HL-60 (cell line): ENCODE measurements at regions not wholly inside any gene's neighbourhood (a gene's known extent, or its start where the extent isn't known, plus 50 kb on each side); places are given as distances from the start of the nearest gene placed in this dataset.

ENCODE experiments used
- DNase-seq, 2 experiments: peaks; one replicate each; pipeline ENCODE4 v3.0.0-alpha.2; 2010 to 2020; ENCODE audit warnings: low read depth in 1 of 2, low spot score in 1 of 2
- H3K27ac ChIP-seq: fragments of 250-450 bp; sonication (Bioruptor Pico); replicated peaks from 2 replicates; pipeline ENCODE4 v1.5.1; 2020; ENCODE audit warnings: mild to moderate bottlenecking, moderate library complexity
- H3K27me3 ChIP-seq: fragments of 250-450 bp; sonication (Bioruptor Pico); 2 replicates; pipeline ENCODE4 v1.5.1; 2021; ENCODE audit warnings: mild to moderate bottlenecking, moderate library complexity; ENCODE audit not compliant: insufficient read depth, poor library complexity, severe bottlenecking
- H3K4me3 ChIP-seq: replicated peaks from 2 replicates; pipeline ENCODE4 v1.5.1; 2011; ENCODE audit warnings: mild to moderate bottlenecking, control low read depth, low read length; ENCODE audit not compliant: insufficient read depth
- GABPA ChIP-seq: IDR thresholded peaks from 2 replicates; pipeline ENCODE4 v1.6.1; 2012; ENCODE audit warnings: low read depth
- POLR2AphosphoS5 ChIP-seq: IDR thresholded peaks from 2 replicates; pipeline ENCODE4 v1.6.1; 2012; ENCODE audit warnings: low read depth
- SPI1 ChIP-seq: IDR thresholded peaks from 2 replicates; pipeline ENCODE4 v1.6.1; 2012; ENCODE audit warnings: low read depth, mild to moderate bottlenecking, borderline replicate concordance
- TF ChIP-seq, protein P1 (sequence below): IDR thresholded peaks from one replicate; pipeline ENCODE4 v1.5.1; 2011; ENCODE audit warnings: low read length, control low read depth, inconsistent platforms; ENCODE audit not compliant: insufficient read depth
- TF ChIP-seq, protein P2 (sequence below): IDR thresholded peaks from 2 replicates; pipeline ENCODE4 v1.6.1; 2012; ENCODE audit warnings: low read depth; ENCODE audit not compliant: insufficient replicate concordance

DNA sequence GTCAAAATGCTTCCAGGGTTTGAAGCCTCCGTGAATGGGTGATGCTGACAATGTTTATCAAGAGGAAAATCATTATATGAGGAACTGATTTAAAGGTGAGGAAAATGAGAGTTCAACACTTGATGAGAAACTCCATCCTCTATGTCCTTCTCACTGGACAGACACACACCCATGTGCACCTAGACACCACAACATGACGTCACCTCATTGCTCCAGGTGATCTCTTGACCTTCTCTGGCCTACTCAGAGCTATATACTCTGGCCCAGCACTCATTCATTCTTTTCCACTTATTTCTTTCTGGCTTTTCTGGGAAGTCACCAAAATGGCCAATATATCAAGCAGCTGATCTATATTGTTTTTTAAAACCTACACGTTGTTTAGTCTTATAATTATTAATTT lies 778.7 kb upstream of the PCDH20 start:
- H3K4me3 ChIP-seq: no peak overlapping the region
- TF ChIP-seq SPI1: no peak
- TF ChIP-seq, protein P1, sequence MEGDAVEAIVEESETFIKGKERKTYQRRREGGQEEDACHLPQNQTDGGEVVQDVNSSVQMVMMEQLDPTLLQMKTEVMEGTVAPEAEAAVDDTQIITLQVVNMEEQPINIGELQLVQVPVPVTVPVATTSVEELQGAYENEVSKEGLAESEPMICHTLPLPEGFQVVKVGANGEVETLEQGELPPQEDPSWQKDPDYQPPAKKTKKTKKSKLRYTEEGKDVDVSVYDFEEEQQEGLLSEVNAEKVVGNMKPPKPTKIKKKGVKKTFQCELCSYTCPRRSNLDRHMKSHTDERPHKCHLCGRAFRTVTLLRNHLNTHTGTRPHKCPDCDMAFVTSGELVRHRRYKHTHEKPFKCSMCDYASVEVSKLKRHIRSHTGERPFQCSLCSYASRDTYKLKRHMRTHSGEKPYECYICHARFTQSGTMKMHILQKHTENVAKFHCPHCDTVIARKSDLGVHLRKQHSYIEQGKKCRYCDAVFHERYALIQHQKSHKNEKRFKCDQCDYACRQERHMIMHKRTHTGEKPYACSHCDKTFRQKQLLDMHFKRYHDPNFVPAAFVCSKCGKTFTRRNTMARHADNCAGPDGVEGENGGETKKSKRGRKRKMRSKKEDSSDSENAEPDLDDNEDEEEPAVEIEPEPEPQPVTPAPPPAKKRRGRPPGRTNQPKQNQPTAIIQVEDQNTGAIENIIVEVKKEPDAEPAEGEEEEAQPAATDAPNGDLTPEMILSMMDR: no peak
- TF ChIP-seq, protein P2, sequence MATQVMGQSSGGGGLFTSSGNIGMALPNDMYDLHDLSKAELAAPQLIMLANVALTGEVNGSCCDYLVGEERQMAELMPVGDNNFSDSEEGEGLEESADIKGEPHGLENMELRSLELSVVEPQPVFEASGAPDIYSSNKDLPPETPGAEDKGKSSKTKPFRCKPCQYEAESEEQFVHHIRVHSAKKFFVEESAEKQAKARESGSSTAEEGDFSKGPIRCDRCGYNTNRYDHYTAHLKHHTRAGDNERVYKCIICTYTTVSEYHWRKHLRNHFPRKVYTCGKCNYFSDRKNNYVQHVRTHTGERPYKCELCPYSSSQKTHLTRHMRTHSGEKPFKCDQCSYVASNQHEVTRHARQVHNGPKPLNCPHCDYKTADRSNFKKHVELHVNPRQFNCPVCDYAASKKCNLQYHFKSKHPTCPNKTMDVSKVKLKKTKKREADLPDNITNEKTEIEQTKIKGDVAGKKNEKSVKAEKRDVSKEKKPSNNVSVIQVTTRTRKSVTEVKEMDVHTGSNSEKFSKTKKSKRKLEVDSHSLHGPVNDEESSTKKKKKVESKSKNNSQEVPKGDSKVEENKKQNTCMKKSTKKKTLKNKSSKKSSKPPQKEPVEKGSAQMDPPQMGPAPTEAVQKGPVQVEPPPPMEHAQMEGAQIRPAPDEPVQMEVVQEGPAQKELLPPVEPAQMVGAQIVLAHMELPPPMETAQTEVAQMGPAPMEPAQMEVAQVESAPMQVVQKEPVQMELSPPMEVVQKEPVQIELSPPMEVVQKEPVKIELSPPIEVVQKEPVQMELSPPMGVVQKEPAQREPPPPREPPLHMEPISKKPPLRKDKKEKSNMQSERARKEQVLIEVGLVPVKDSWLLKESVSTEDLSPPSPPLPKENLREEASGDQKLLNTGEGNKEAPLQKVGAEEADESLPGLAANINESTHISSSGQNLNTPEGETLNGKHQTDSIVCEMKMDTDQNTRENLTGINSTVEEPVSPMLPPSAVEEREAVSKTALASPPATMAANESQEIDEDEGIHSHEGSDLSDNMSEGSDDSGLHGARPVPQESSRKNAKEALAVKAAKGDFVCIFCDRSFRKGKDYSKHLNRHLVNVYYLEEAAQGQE: no peak
- no peak for TF ChIP-seq POLR2AphosphoS5
- TF ChIP-seq GABPA: no peak
- no peak overlapping the region for H3K27ac ChIP-seq

DNA sequence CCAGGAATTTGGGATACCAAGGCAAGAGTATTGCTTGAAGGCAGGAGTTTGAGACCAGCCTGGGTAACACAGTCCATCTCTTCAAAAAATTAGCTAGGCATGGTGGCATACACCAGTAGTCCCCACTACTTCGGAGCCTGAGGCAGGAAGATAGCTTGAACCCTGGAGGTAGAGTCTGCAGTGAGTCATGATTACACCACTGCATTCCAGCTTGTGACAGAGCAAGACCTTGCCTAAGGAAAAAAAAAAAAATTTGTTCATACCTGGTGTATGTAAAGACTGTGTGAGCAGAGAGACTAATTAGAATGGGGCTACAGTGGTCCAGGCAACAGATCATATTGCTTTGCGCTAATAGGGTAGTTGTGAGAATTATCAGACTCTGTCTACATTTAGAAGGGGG lies 778.3 kb upstream of the PCDH20 start:
- H3K27me3 ChIP-seq: no peaks in the 10 kb centered on the region
- TF ChIP-seq, protein P1: no peak
- TF ChIP-seq, protein P2: no peak
- no peak for TF ChIP-seq SPI1
- TF ChIP-seq POLR2AphosphoS5: no peak
- TF ChIP-seq GABPA: no peak
- H3K4me3 ChIP-seq: no peak overlapping the region
- DNase-seq: no peak
- no peak overlapping the region for H3K27ac ChIP-seq

More for the DNA sequence above, 778.7 kb upstream of the PCDH20 start:
- DNase-seq: no peak
- H3K27me3 ChIP-seq: no peaks in the 10 kb centered on the region

DNA sequence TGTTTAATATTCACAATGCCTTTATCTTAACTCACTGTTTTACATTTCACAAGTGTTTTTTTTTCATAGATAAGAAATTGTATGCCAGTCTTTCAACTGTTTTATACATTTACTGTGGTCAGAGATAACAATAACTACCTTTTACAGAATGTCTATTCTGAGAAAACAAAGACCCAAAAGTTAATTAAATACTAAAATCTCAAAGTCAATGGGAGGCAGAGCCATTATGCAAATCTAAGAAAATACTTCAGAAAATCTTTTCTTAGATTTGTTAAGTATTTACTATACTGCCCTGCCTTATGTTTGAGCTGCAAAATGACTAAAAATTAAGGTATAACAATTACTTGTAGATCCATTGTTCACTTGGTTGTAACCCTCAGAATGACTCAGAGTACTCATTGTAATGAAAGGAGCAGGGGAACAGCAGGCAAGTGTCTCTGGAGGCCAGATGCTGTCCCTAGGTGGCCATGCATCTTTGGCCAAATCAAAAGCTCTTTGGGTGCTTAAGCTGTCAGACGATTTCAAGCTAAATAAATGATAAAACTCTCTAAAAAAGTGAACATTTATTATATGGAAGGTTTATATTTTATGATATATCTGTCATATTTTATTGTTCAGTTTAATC lies 770.1 kb upstream of the PCDH20 start:
- no peak overlapping the region for H3K4me3 ChIP-seq
- no peak for DNase-seq
- TF ChIP-seq, protein P2: no peak
- TF ChIP-seq, protein P1: no peak
- no peak for TF ChIP-seq SPI1
- no peak for TF ChIP-seq POLR2AphosphoS5
- no peak for TF ChIP-seq GABPA
- no peaks in the 10 kb centered on the region for H3K27me3 ChIP-seq
- H3K27ac ChIP-seq: no peak overlapping the region
